Kidney (tissue), 13 donors: ENCODE measurements at regions not wholly inside any gene's neighbourhood (a gene's known extent, or its start where the extent isn't known, plus 50 kb on each side); places are given as distances from the start of the nearest gene placed in this dataset.

Source experiments
- DNase-seq, 5 donors: peaks; one replicate each; pipeline ENCODE4 v3.0.0-alpha.2; 2013 to 2020
- FAIRE-seq: peaks from 2 replicates; lab custom pipeline; 2012; peaks lifted over from hg19 to GRCh38; lab: Jason Lieb, UNC
- H3K27ac ChIP-seq, 2 donors: one replicate each; pipeline ENCODE4 v1.7.0; 2013; ENCODE audit warnings: low read depth in 2 of 2, low read length in 2 of 2, inconsistent platforms in 1 of 2
- H3K27me3 ChIP-seq: one replicate; pipeline ENCODE4 v1.7.1; 2013; ENCODE audit warnings: low read length, inconsistent platforms; ENCODE audit not compliant: control insufficient read depth, insufficient read depth
- H3K36me3 ChIP-seq, 3 donors: one replicate each; pipeline versions ENCODE4 v1.7.0 to v1.7.1; 2013; ENCODE audit warnings: low read length in 3 of 3, control low read depth in 1 of 3, inconsistent platforms in 1 of 3; ENCODE audit not compliant: insufficient read depth in 3 of 3, control insufficient read depth in 2 of 3
- H3K4me1 ChIP-seq, 3 donors: one replicate each; pipeline versions ENCODE4 v1.7.0 to v1.7.1; 2013; ENCODE audit warnings: low read length in 3 of 3, inconsistent platforms in 1 of 3, low read depth in 1 of 3; ENCODE audit not compliant: control insufficient read depth in 2 of 3, insufficient read depth in 2 of 3
- H3K4me3 ChIP-seq, 3 donors: one replicate each; pipeline versions ENCODE4 v1.7.0 to v1.8.1; 2013; ENCODE audit warnings: low read length in 3 of 3, control low read depth in 1 of 3, inconsistent platforms in 1 of 3
- H3K9ac ChIP-seq, 3 donors: one replicate each; pipeline versions ENCODE4 v1.7.0 to v1.7.1; 2013; ENCODE audit warnings: low read length in 3 of 3, control low read depth in 1 of 3, inconsistent platforms in 1 of 3
- H3K9me3 ChIP-seq, 3 donors: one replicate each; pipeline versions ENCODE4 v1.7.0 to v1.7.1; 2013; ENCODE audit warnings: low read length in 3 of 3, control low read depth in 1 of 3, inconsistent platforms in 1 of 3; ENCODE audit not compliant: control insufficient read depth in 2 of 3, insufficient read depth in 1 of 3
- CTCF ChIP-seq: IDR thresholded peaks from 3 replicates; pipeline ENCODE4 v1.5.1; 2012; ENCODE audit warnings: mild to moderate bottlenecking, moderate library complexity, borderline replicate concordance; ENCODE audit not compliant: insufficient read depth; ENCODE audit errors: extremely low read depth
- intact Hi-C: fragments of 100-400 bp; cut with DNase I; formaldehyde crosslinking; loops from one replicate; pipeline ENCODE4 v1.11.1; 2022
- donor health status: control.
- donor health status: control.
- donor health status: control.
- donor health status: control.
- donor health status: control.
- donor health status: DM: yes; HTN: yes; CAD: no.
- donor health status: Normal renal cell carcinoma (clear cell type).

GRCh38 chr12:91502208-91502607 is 319.6 kb upstream of the DCN start:
- H3K36me3 ChIP-seq, result no peaks in the 10 kb centered on the region
- no peak overlapping the region for H3K4me3 ChIP-seq
- no peak for TF ChIP-seq CTCF
- intact Hi-C loops, result no loop called here
- no peaks in the 10 kb centered on the region for H3K27me3 ChIP-seq
- H3K9ac ChIP-seq, result no peak overlapping the region
- FAIRE-seq (no peak), DNase-seq (no peak)
- no peaks in the 10 kb centered on the region for H3K9me3 ChIP-seq
- no peaks in the 10 kb centered on the region for H3K4me1 ChIP-seq
- H3K27ac ChIP-seq, result no peak overlapping the region

DNA sequence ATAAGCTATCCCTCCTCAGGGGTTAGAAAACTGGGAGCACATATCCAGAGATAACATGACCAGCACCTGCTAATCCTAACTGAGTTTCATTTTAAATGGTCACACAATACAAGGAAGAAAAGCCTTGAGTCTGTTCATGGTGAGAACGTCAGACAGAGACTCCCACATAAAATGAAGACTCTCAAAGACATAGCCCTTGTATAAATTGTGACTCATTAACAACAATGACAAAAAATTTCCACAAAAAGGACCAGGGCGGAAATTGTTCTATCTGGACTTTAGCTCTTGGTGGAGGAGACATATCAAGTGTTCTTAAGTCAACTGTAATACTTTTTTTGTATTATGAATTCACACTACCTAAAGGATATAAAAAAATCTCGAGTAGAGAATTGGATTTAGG is 313.7 kb upstream of the DCN start:
- no peak for FAIRE-seq
- no peaks in the 10 kb centered on the region for H3K27me3 ChIP-seq

DNA sequence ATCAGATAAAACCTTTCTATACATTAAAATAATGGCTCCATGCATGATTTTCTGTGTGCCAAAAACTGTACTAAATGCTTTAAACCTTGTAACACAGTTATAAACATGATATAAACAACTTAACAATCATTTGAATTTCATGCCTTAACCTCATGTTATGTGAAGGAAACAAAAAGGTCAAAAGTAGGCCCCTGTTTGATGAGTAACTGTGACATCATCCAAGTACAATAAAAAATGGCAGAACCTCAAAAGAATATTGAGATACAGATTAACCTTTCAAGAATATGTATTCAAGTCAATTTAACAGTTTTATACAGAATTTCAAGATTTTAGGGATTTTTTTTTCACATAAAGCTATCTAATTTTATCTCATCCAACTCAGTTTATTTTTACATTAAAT is 310.7 kb upstream of the DCN start:
- intact Hi-C loops, result no loop called here
- Histone ChIP-seq H3K4me1 (no peaks in the 10 kb centered on the region), H3K9me3 (no peaks in the 10 kb centered on the region), H3K36me3 (no peaks in the 10 kb centered on the region), H3K4me3 (no peak overlapping the region), H3K9ac (no peak overlapping the region), H3K27me3 (no peaks in the 10 kb centered on the region), H3K27ac (no peak overlapping the region)
- TF ChIP-seq CTCF, result no peak
- FAIRE-seq (no peak), DNase-seq (no peak)

More for the DNA sequence above, 313.7 kb upstream of the DCN start:
- intact Hi-C loops, result no loop called here
- Histone ChIP-seq H3K36me3 (no peaks in the 10 kb centered on the region), H3K4me3 (no peak overlapping the region), H3K9ac (no peak overlapping the region), H3K27ac (no peak overlapping the region), H3K9me3 (no peaks in the 10 kb centered on the region), H3K4me1 (no peaks in the 10 kb centered on the region)
- DNase-seq, result no peak
- TF ChIP-seq CTCF, result no peak

GRCh38 chr12:91492648-91493047 is 310.0 kb upstream of the DCN start:
- H3K4me3 ChIP-seq, result no peak overlapping the region
- H3K27me3 ChIP-seq, result no peaks in the 10 kb centered on the region
- no peaks in the 10 kb centered on the region for H3K4me1 ChIP-seq
- H3K27ac ChIP-seq, result no peak overlapping the region
- TF ChIP-seq CTCF, result no peak
- FAIRE-seq, result no peak
- H3K36me3 ChIP-seq, result no peaks in the 10 kb centered on the region
- no peaks in the 10 kb centered on the region for H3K9me3 ChIP-seq
- no peak for DNase-seq
- H3K9ac ChIP-seq, result no peak overlapping the region
- intact Hi-C loops, result no loop called here
